Pancreas (tissue), 10 donors: ENCODE measurements at regions not wholly inside any gene's neighbourhood (a gene's known extent, or its start where the extent isn't known, plus 50 kb on each side); places are given as distances from the start of the nearest gene placed in this dataset.

Experiments
- ATAC-seq, 4 donors: fragments of 200-7000 bp; cut with Tn5 transposase; one replicate each; pipeline versions ENCODE4 v1.8.0 to v1.9.1; 2020; ENCODE audit warnings: mild to moderate bottlenecking in 4 of 4, moderate library complexity in 4 of 4
- DNase-seq, 6 donors: peaks; one replicate each; pipeline ENCODE4 v3.0.0-alpha.2; 2020
- FAIRE-seq: peaks from 2 replicates; lab custom pipeline; 2012; peaks lifted over from hg19 to GRCh38; lab: Jason Lieb, UNC
- H3K27ac ChIP-seq, 4 donors: fragments of 200-600 bp; sonication (generic); 1 replicate in 3 of 4; 2 replicates in 1 of 4; pipeline versions ENCODE4 v1.5.0 to v1.8.0; 2020
- H3K27me3 ChIP-seq, 4 donors: fragments of 200-600 bp; one replicate each; pipeline ENCODE4 v1.8.0; 2021
- H3K36me3 ChIP-seq, 3 donors: fragments of 200-600 bp; sonication (generic) in 1 of 3; one replicate each; pipeline versions ENCODE4 v1.5.0 to v1.8.0; 2020 to 2021
- H3K4me1 ChIP-seq, 3 donors: fragments of 200-600 bp; one replicate each; pipeline ENCODE4 v1.8.0; 2021
- H3K4me3 ChIP-seq, 4 donors: fragments of 200-600 bp; sonication (generic) in 2 of 4; one replicate each; pipeline versions ENCODE4 v1.5.0 to v1.8.0; 2020 to 2021
- H3K9me3 ChIP-seq, 4 donors: fragments of 200-600 bp; one replicate each; pipeline ENCODE4 v1.8.0; 2021
- WGBS, 2 donors: extraction: QIAGEN DNeasy Blood & Tissue Kit; methylation state at CpG; one replicate each; pipeline ENCODE4 v1.1.7; 2013; 5-methylcytosine and 5-hydroxymethylcytosine counted together
- intact Hi-C, 3 donors: fragments of 100-400 bp; cut with DNase I; formaldehyde crosslinking; loops; one replicate each; pipeline versions ENCODE4 v1.11.1 to v1.14.2; 2022
- TF ChIP-seq, protein P1 (sequence below), 4 donors: fragments of 200-600 bp; sonication (generic) in 3 of 4; IDR thresholded peaks; one replicate each; pipeline versions ENCODE4 v1.5.0 to v1.8.0; 2021; ENCODE audit warnings: antibody characterized with exemption in 4 of 4
- donor health status: healthy with polysubstance abuse.
- donor health status: DM: no; HTN: no; CAD: no; lungs with moderate emphysema.
- donor health status: DM: no; HTN: no; CAD: no.
- donor health status: control.
- donor health status: control.
- donor health status: Bipolar disorder and iron deficiency.
- donor health status: DM: yes; HTN: yes; CAD: no.
- donor health status: DM: no; HTN: no; CAD: no.
- donor health status: DM: no; HTN: no; CAD: no.
- donor health status: DM: yes; HTN: yes; CAD: no.

GRCh38 chr6:882084-882598 lies 189.2 kb upstream of the EXOC2 start:
- 88 to 89% methylated on average over 11 of the region's 11 CpGs for WGBS, 2 donors
- TF ChIP-seq, protein P1, sequence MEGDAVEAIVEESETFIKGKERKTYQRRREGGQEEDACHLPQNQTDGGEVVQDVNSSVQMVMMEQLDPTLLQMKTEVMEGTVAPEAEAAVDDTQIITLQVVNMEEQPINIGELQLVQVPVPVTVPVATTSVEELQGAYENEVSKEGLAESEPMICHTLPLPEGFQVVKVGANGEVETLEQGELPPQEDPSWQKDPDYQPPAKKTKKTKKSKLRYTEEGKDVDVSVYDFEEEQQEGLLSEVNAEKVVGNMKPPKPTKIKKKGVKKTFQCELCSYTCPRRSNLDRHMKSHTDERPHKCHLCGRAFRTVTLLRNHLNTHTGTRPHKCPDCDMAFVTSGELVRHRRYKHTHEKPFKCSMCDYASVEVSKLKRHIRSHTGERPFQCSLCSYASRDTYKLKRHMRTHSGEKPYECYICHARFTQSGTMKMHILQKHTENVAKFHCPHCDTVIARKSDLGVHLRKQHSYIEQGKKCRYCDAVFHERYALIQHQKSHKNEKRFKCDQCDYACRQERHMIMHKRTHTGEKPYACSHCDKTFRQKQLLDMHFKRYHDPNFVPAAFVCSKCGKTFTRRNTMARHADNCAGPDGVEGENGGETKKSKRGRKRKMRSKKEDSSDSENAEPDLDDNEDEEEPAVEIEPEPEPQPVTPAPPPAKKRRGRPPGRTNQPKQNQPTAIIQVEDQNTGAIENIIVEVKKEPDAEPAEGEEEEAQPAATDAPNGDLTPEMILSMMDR (IDR thresholded peaks at IDR 0.05): no peak
- FAIRE-seq: no peak

GRCh38 chr6:878179-878578 lies 185.2 kb upstream of the EXOC2 start:
- no peaks in the 10 kb centered on the region for H3K9me3 ChIP-seq
- no peaks in the 10 kb centered on the region for H3K36me3 ChIP-seq
- intact Hi-C loops: no loop called here
- no peaks in the 10 kb centered on the region for H3K4me1 ChIP-seq
- no peak for DNase-seq
- no peak for FAIRE-seq
- no peak overlapping the region for H3K4me3 ChIP-seq
- TF ChIP-seq, protein P1 (IDR thresholded peaks at IDR 0.05): no peak
- WGBS, 2 donors: 54 to 57% methylated on average over 11 of the region's 11 CpGs
- no peak overlapping the region for H3K27ac ChIP-seq
- H3K27me3 ChIP-seq: no peaks in the 10 kb centered on the region
- ATAC-seq: no peak

More at GRCh38 chr6:882084-882598, 189.2 kb upstream of the EXOC2 start:
- Histone ChIP-seq H3K4me3 (no peak overlapping the region), H3K27ac (no peak overlapping the region), H3K9me3 (no peaks in the 10 kb centered on the region), H3K4me1 (peaks cover 4 to 15% (median 8%) of the 10 kb centered on the region in 3 donors), H3K36me3 (no peaks in the 10 kb centered on the region), H3K27me3 (no peaks in the 10 kb centered on the region)
- ATAC-seq (no peak), DNase-seq (no peak)
- intact Hi-C loops: no loop called here

DNA sequence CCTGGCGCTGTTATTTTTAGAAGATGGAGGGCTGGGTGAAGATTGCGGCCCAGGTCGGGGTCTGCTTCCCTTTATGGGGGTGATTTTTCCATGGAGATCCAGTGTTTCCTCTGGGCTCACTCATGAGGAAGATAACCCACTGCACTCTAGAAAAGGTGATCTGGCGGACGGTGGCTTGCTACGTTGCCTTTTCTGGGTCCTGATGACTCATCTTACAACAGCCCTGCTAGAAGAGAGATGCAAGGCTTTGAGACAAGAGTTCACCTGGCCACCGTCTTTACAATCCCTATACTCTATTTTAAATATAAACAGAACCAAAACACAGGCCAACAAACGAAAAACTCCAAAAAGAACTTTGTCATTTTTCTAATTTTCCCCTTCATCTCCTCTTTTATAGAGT lies 182.1 kb upstream of the EXOC2 start:
- no peak overlapping the region for H3K27ac ChIP-seq
- TF ChIP-seq, protein P1 (IDR thresholded peaks at IDR 0.05): no peak
- no peak for FAIRE-seq
- ATAC-seq: no peak
- H3K9me3 ChIP-seq: no peaks in the 10 kb centered on the region
- no peak for DNase-seq
- intact Hi-C loops: no loop called here
- 83 to 85% methylated on average over 8 of the region's 8 CpGs for WGBS, 2 donors
- H3K4me3 ChIP-seq: no peak overlapping the region
- no peaks in the 10 kb centered on the region for H3K27me3 ChIP-seq
- H3K4me1 ChIP-seq: no peaks in the 10 kb centered on the region
- no peaks in the 10 kb centered on the region for H3K36me3 ChIP-seq

GRCh38 chr6:872570-873125 lies 179.7 kb upstream of the EXOC2 start:
- WGBS, 2 donors: 87 to 93% methylated on average over 10 of the region's 10 CpGs
- Histone ChIP-seq H3K27me3 (no peaks in the 10 kb centered on the region), H3K36me3 (no peaks in the 10 kb centered on the region), H3K4me3 (no peak overlapping the region), H3K9me3 (no peaks in the 10 kb centered on the region), H3K4me1 (no peaks in the 10 kb centered on the region), H3K27ac (no peak overlapping the region)
- FAIRE-seq (no peak), ATAC-seq (no peak), DNase-seq (no peak)
- intact Hi-C loops: no loop called here
- TF ChIP-seq, protein P1 (IDR thresholded peaks at IDR 0.05): no peak

- Histone ChIP-seq H3K27me3 (no peaks in the 10 kb centered on the region), H3K36me3 (no peaks in the 10 kb centered on the region), H3K9me3 (no peaks in the 10 kb centered on the region), H3K4me3 (no peak overlapping the region), H3K4me1 (no peaks in the 10 kb centered on the region), H3K27ac (no peak overlapping the region)
- WGBS, 2 donors: 94 to 96% methylated on average over 6 of the region's 6 CpGs
- ATAC-seq (no peak), FAIRE-seq (no peak), DNase-seq (no peak)
- TF ChIP-seq, protein P1 (IDR thresholded peaks at IDR 0.05): no peak
- intact Hi-C loops: no loop called here
Observed at GRCh38 chr6:871503-871902, 178.6 kb upstream of the EXOC2 start.
